H9 (cell line): ENCODE measurements at regions not wholly inside any gene's neighbourhood (a gene's known extent, or its start where the extent isn't known, plus 50 kb on each side); places are given as distances from the start of the nearest gene placed in this dataset.

Experiments
- DNase-seq: peaks from one replicate; pipeline ENCODE4 v3.0.0-alpha.2; 2017
- H2AFZ ChIP-seq: one replicate; pipeline ENCODE4 v1.6.1; 2013; ENCODE audit warnings: mild to moderate bottlenecking, low read length, control low read depth, moderate library complexity
- H2AK5ac ChIP-seq: 2 replicates; pipeline ENCODE4 v1.6.1; 2013; ENCODE audit warnings: low read length, control low read depth, mixed read lengths; ENCODE audit not compliant: insufficient read length
- H2BK120ac ChIP-seq: one replicate; pipeline ENCODE4 v1.6.1; 2013; ENCODE audit warnings: low read depth, mild to moderate bottlenecking, low read length, control low read depth, inconsistent platforms; ENCODE audit not compliant: poor library complexity, severe bottlenecking
- H2BK12ac ChIP-seq: 2 replicates; pipeline ENCODE4 v1.6.1; 2013; ENCODE audit warnings: low read length, control low read depth, mixed read lengths, low read depth; ENCODE audit not compliant: insufficient read length
- H2BK15ac ChIP-seq: 2 replicates; pipeline ENCODE4 v1.6.1; 2013; ENCODE audit warnings: low read depth, low read length, control low read depth
- H2BK20ac ChIP-seq: one replicate; pipeline ENCODE4 v1.6.1; 2013; ENCODE audit warnings: low read depth, mild to moderate bottlenecking, low read length, control low read depth, inconsistent platforms; ENCODE audit not compliant: poor library complexity, severe bottlenecking
- H2BK5ac ChIP-seq: 2 replicates; pipeline ENCODE4 v1.6.1; 2013; ENCODE audit warnings: low read length, control low read depth, mixed read lengths; ENCODE audit not compliant: insufficient read length
- H3K14ac ChIP-seq: 2 replicates; pipeline ENCODE4 v1.6.1; 2013; ENCODE audit warnings: low read length, control low read depth; ENCODE audit not compliant: insufficient read depth
- H3K18ac ChIP-seq: 2 replicates; pipeline ENCODE4 v1.6.1; 2013; ENCODE audit warnings: low read depth, mild to moderate bottlenecking, mixed read lengths, low read length, control low read depth; ENCODE audit not compliant: insufficient read length
- H3K23ac ChIP-seq: 2 replicates; pipeline ENCODE4 v1.6.1; 2013; ENCODE audit warnings: low read length, control low read depth, mixed read lengths, low read depth; ENCODE audit not compliant: insufficient read length
- H3K23me2 ChIP-seq: 2 replicates; pipeline ENCODE4 v1.6.1; 2013; ENCODE audit warnings: low read depth, mild to moderate bottlenecking, mixed read lengths, low read length, control low read depth; ENCODE audit not compliant: insufficient read length, poor library complexity, severe bottlenecking
- H3K27ac ChIP-seq: 2 replicates; pipeline ENCODE4 v1.5.1; 2013; ENCODE audit warnings: low read length, control low read depth, mixed read lengths, low read depth; ENCODE audit not compliant: insufficient read length
- H3K27me3 ChIP-seq: 2 replicates; pipeline ENCODE4 v1.6.1; 2013; ENCODE audit warnings: low read length, control low read depth, inconsistent platforms; ENCODE audit not compliant: insufficient read depth
- H3K4ac ChIP-seq: 2 replicates; pipeline ENCODE4 v1.6.1; 2013; ENCODE audit warnings: low read depth, mild to moderate bottlenecking, control low read depth, inconsistent platforms, low read length, moderate library complexity
- H3K4me1 ChIP-seq: 2 replicates; pipeline ENCODE4 v1.6.1; 2013; ENCODE audit warnings: low read length, control low read depth, inconsistent platforms; ENCODE audit not compliant: insufficient read depth
- H3K4me2 ChIP-seq: 2 replicates; pipeline ENCODE4 v1.6.1; 2013; ENCODE audit warnings: low read length, control low read depth, mixed read lengths; ENCODE audit not compliant: insufficient read length, insufficient read depth
- H3K56ac ChIP-seq: 2 replicates; pipeline ENCODE4 v1.6.1; 2013; ENCODE audit warnings: low read depth, mild to moderate bottlenecking, mixed read lengths, low read length, control low read depth; ENCODE audit not compliant: insufficient read length
- H3K79me1 ChIP-seq: 2 replicates; pipeline ENCODE4 v1.6.1; 2013; ENCODE audit warnings: low read depth, mild to moderate bottlenecking, moderate library complexity, low read length, control low read depth, inconsistent platforms; ENCODE audit not compliant: insufficient read depth, poor library complexity, severe bottlenecking
- H3K79me2 ChIP-seq: 2 replicates; pipeline ENCODE4 v1.6.1; 2013; ENCODE audit warnings: low read length, control low read depth, inconsistent platforms; ENCODE audit not compliant: insufficient read depth
- H3K9ac ChIP-seq: 2 replicates; pipeline ENCODE4 v1.6.1; 2013; ENCODE audit warnings: low read length, control low read depth, mixed read lengths; ENCODE audit not compliant: insufficient read length; ENCODE audit errors: extremely low read depth
- H3K9me3 ChIP-seq: one replicate; pipeline ENCODE4 v1.6.1; 2013; ENCODE audit warnings: low read depth, low read length, inconsistent platforms; ENCODE audit not compliant: control insufficient read depth
- H3T11ph ChIP-seq: one replicate; pipeline ENCODE4 v1.6.1; 2013; ENCODE audit warnings: mild to moderate bottlenecking, low read length, control low read depth, inconsistent platforms
- H4K20me1 ChIP-seq: one replicate; pipeline ENCODE4 v1.6.1; 2013; ENCODE audit not compliant: control insufficient read depth, insufficient read length, insufficient read depth
- H4K5ac ChIP-seq: 2 replicates; pipeline ENCODE4 v1.6.1; 2013; ENCODE audit warnings: low read depth, mild to moderate bottlenecking, mixed read lengths, low read length, control low read depth; ENCODE audit not compliant: insufficient read length
- H4K8ac ChIP-seq: replicated peaks from 2 replicates; pipeline ENCODE4 v1.6.1; 2013; ENCODE audit warnings: low read length, control low read depth, mixed read lengths, low read depth; ENCODE audit not compliant: insufficient read length
- H4K91ac ChIP-seq: 2 replicates; pipeline ENCODE4 v1.6.1; 2013; ENCODE audit warnings: low read depth, mild to moderate bottlenecking, moderate library complexity, mixed read lengths, low read length, control low read depth; ENCODE audit not compliant: insufficient read length
- H3K27ac Mint-ChIP-seq, 3 experiments: 2 replicates in 2 of 3; 3 replicates in 1 of 3; pipeline ENCODE4 v1.8.0; 2020 to 2021; ENCODE audit warnings: mixed read lengths in 3 of 3, mild to moderate bottlenecking in 1 of 3, moderate library complexity in 1 of 3
- H3K27me3 Mint-ChIP-seq: 2 replicates; pipeline ENCODE4 v1.8.0; 2021; ENCODE audit warnings: low read depth, mild to moderate bottlenecking, moderate library complexity, mixed read lengths
- H3K36me3 Mint-ChIP-seq, 3 experiments: 2 replicates in 2 of 3; 3 replicates in 1 of 3; pipeline ENCODE4 v1.8.0; 2020 to 2021; ENCODE audit warnings: low read depth in 3 of 3, mixed read lengths in 3 of 3; ENCODE audit not compliant: insufficient read depth in 1 of 3
- H3K4me1 Mint-ChIP-seq, 2 experiments: 2 replicates each; pipeline ENCODE4 v1.8.0; 2020; ENCODE audit warnings: mixed read lengths in 2 of 2
- H3K4me3 Mint-ChIP-seq, 2 experiments: 2 replicates in 1 of 2; 3 replicates in 1 of 2; pipeline ENCODE4 v1.8.0; 2020 to 2021; ENCODE audit warnings: mild to moderate bottlenecking in 2 of 2, mixed read lengths in 2 of 2, moderate library complexity in 1 of 2
- H3K9me3 Mint-ChIP-seq, 2 experiments: 2 replicates in 1 of 2; 3 replicates in 1 of 2; pipeline ENCODE4 v1.8.0; 2020; ENCODE audit warnings: mild to moderate bottlenecking in 2 of 2, mixed read lengths in 2 of 2, moderate library complexity in 1 of 2
- CTCF ChIP-seq: fragments of 200-600 bp; sonication (generic); conservative IDR thresholded peaks from 3 replicates; pipeline ENCODE4 v1.8.0; 2021; ENCODE audit warnings: antibody characterized with exemption, mild to moderate bottlenecking
- WGBS: extraction: QIAGEN DNeasy Blood & Tissue Kit; methylation state at CpG from one replicate; pipeline ENCODE4 v1.1.7; 2013; ENCODE audit warnings: missing lambda C conversion rate, low lambda C conversion rate, mixed read lengths; ENCODE audit not compliant: insufficient read length; ENCODE audit errors: extremely low coverage; 5-methylcytosine and 5-hydroxymethylcytosine counted together

GRCh38 chr6:126127659-126128058 is 141.3 kb downstream of the TRMT11 start:
- no peaks in the 10 kb centered on the region for H3K9me3 ChIP-seq
- H3K27me3 Mint-ChIP-seq, result no peaks in the 10 kb centered on the region
- no peaks in the 10 kb centered on the region for H3K79me1 ChIP-seq
- no peaks in the 10 kb centered on the region for H3K4me1 Mint-ChIP-seq
- no peak overlapping the region for H3K9ac ChIP-seq
- no peak overlapping the region for H2AFZ ChIP-seq
- H3K4me2 ChIP-seq, result no peak overlapping the region
- H3K4ac ChIP-seq, result no peak overlapping the region
- H3K4me3 Mint-ChIP-seq, result no peak overlapping the region
- no peak overlapping the region for H3K23ac ChIP-seq
- H3K27ac Mint-ChIP-seq, result peak overlapping the region in 1 of 3 experiments; percentile 63; a peak in 2 of 7 replicates
- H3K27me3 ChIP-seq, result no peaks in the 10 kb centered on the region
- no peaks in the 10 kb centered on the region for H3K4me1 ChIP-seq
- H3K79me2 ChIP-seq, result no peaks in the 10 kb centered on the region
- no peak overlapping the region for H3K18ac ChIP-seq
- H2BK15ac ChIP-seq, result no peak overlapping the region
- no peak overlapping the region for H2BK12ac ChIP-seq
- no peaks in the 10 kb centered on the region for H3K23me2 ChIP-seq
- H2BK20ac ChIP-seq, result no peak overlapping the region
- no peak overlapping the region for H2BK120ac ChIP-seq
- DNase-seq, result no peak
- H4K8ac ChIP-seq, result no peak overlapping the region
- no peak overlapping the region for H2BK5ac ChIP-seq
- H4K91ac ChIP-seq, result no peak overlapping the region
- H3K9me3 Mint-ChIP-seq, result no peaks in the 10 kb centered on the region
- H4K20me1 ChIP-seq, result no peaks in the 10 kb centered on the region
- H3K27ac ChIP-seq, result no peak overlapping the region
- H3K14ac ChIP-seq, result no peak overlapping the region
- H3T11ph ChIP-seq, result no peak overlapping the region
- peak; percentile 46; the same call in 2 of the 3 replicates for TF ChIP-seq CTCF
- no peak overlapping the region for H2AK5ac ChIP-seq
- H3K56ac ChIP-seq, result no peak overlapping the region
- H4K5ac ChIP-seq, result no peak overlapping the region
- peaks cover 0 to 1% (median 0%) of the 10 kb centered on the region in 3 experiments; a peak in 1 of 7 replicates for H3K36me3 Mint-ChIP-seq
- WGBS, result no CpG with 5 or more reads among the region's 9 CpGs
